GM20000 (cell line): ENCODE measurements at regions not wholly inside any gene's neighbourhood (a gene's known extent, or its start where the extent isn't known, plus 50 kb on each side); places are given as distances from the start of the nearest gene placed in this dataset.

Experiments used
- DNase-seq: peaks from one replicate; pipeline ENCODE4 v3.0.0; 2012; ENCODE audit warnings: low spot score
- TF ChIP-seq, protein P1 (sequence below): IDR thresholded peaks from 2 replicates; pipeline ENCODE4 v1.5.1; 2012; ENCODE audit warnings: mild to moderate bottlenecking, control low read depth; ENCODE audit errors: extremely low read depth, missing control alignments

DNA sequence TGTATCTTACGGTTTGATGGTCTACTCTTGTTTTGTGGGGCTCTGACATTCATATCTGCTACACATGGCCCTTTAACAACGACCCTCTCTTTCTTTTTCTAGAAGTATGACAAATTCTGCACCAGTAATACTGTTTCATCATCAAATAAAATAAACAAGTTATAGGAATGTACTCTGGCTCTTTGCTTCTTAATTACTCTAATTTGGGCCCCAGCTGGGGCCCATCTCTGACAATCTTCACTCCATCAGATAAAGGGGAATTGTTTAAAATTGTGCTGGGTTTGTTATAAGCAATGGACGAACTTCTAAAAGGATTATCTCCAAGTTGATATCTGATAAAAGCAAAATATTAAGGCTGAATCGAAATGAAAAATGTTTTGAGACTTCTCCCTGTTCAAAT lies 343.6 kb upstream of the JAG1 start:
- DNase-seq: no peak
- TF ChIP-seq, protein P1, sequence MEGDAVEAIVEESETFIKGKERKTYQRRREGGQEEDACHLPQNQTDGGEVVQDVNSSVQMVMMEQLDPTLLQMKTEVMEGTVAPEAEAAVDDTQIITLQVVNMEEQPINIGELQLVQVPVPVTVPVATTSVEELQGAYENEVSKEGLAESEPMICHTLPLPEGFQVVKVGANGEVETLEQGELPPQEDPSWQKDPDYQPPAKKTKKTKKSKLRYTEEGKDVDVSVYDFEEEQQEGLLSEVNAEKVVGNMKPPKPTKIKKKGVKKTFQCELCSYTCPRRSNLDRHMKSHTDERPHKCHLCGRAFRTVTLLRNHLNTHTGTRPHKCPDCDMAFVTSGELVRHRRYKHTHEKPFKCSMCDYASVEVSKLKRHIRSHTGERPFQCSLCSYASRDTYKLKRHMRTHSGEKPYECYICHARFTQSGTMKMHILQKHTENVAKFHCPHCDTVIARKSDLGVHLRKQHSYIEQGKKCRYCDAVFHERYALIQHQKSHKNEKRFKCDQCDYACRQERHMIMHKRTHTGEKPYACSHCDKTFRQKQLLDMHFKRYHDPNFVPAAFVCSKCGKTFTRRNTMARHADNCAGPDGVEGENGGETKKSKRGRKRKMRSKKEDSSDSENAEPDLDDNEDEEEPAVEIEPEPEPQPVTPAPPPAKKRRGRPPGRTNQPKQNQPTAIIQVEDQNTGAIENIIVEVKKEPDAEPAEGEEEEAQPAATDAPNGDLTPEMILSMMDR: no peak

DNA sequence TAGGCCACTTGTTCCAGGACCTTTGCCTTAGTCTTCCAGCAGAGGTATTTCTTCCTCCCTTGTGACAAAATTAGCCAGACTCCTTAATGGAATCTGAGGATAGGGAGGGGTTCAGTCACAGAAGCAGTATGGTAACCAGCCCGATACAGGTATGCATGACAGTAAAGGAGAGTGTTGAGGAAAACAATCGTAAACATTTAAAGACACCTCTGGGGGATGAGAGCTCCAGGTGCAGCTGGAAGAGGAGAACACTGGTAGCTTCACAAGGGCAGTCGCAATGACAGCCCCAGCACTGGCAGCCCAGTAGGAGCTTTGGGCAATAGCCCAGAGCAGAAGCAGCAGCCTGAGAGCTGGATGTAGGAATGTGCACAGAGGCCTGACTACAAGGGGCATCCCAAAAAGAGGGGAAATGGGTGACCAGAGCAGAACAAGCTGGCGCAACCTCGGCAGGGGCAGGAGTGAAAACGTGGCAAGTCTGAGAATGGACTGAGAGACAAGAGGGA lies 344.9 kb upstream of the JAG1 start:
- DNase-seq: no peak
- TF ChIP-seq, protein P1: no peak

DNA sequence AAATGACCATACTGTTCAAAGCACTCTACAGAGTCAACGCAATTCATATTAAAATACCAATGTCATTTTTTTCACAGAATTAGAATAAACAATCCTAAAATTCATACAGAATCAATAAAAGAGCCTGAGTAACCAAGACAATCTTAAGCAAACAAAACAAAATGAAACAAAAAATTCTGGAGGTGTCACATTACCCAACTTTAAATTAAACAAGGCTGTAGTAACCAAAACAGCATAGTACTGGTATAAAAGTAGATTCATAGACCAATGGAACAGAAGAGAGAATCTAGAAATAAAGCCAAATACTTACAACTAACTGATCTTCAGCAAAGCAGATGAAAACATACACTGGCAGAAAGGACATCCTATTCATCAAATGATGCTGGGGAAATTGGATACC lies 346.9 kb upstream of the JAG1 start:
- DNase-seq: no peak
- TF ChIP-seq, protein P1: no peak

DNA sequence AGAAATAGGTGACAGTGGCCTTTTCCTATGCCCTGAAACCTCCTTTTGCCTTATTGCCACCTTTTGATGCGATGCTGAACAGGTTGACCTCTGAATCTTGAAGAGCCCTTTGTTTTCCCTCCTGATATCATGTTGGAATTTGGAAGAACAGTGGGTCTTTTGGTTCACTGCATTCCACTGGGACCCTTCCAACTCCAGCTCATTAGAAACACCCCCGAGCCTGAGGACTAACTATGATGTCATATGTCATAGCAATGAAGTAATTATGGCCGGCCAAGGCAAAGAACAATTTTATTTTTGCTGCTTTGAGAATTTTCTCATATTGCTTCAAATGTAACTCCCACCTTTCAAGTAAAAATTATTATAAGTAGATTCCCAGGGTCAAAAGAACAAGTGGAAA lies 353.4 kb upstream of the JAG1 start:
- DNase-seq: no peak
- TF ChIP-seq, protein P1: no peak

DNA sequence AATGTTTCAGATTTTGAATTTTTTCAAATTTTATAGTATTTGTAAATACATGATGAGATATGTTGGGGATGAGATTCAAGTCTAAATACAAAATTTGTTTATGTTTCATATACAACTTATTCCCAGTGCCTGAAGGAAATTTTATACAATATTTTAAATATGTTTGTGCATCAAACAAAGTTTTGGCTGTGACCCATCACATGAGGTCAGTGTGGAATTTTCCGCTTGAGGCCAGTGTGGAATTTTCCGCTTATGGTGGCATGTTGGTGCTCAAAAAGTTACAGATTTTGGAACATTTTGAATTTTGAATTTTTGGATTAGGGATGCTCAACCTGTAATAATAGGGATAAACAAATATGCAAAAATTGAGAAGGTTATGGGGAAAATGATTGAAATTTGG lies 356.6 kb upstream of the JAG1 start:
- DNase-seq: no peak
- TF ChIP-seq, protein P1: no peak

DNA sequence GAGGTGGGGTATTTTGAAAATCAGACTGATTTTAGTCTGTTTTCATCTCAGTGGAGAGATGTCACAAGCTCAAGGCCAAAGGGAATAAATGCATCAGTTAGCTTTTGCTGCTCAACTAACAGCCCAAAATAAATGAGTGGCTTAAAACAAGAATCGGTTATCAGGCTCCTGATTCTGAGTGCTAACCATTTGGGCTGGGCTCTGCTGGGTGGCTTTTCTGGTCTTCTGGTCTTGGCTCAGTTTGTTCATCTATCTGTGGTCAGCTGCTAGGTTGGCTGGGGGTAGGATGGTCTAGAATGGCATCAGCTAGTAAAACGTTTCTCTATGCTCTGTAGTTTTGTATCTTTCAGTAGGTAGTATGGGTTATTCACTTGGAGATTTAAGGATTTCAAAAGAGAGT lies 357.5 kb upstream of the JAG1 start:
- TF ChIP-seq, protein P1: no peak
- no peak for DNase-seq

DNA sequence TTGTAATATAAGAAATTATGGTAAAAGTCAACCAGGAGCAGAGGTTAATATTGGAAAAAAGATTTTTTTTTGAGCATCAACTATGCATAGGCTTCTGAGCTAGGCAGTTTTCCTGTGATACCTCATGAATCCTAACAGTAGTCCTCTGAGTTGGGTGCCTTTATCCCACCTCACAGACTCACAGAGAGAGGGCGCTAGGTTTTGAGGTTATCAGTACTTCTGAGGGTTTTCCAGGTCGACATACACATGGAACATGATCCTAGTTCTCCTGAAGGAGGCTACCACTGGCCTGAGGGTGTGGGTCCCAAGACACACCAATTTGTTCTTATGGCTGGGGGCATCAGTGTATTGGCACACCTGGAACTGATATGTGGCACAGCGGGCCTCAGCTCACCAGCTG lies 358.8 kb upstream of the JAG1 start:
- no peak for DNase-seq
- TF ChIP-seq, protein P1: no peak

DNA sequence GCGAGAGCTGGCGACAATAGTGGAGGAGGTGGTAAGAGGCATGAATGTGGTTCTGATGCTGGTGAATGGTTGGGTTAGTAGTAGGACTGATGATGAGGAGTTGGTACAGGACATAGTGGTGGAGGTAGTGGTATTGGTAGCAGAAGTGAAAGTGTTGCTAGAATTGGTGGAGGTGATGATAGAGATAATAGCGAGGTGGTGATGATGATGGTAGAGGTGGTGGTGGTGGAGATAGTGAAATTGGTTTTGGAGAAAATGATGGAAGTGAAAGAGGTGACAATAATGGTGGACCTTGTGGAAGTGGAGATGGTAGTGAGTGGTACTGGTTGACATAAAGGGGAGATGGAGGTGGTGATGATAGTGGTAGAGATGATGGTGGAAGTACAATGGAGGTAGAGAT lies 360.2 kb upstream of the JAG1 start:
- TF ChIP-seq, protein P1: no peak
- no peak for DNase-seq
